GM06990 (cell line): ENCODE measurements at regions not wholly inside any gene's neighbourhood (a gene's known extent, or its start where the extent isn't known, plus 50 kb on each side); places are given as distances from the start of the nearest gene placed in this dataset.

Experiments used
- DNase-seq: peaks from one replicate; pipeline ENCODE4 v3.0.0-alpha.2; 2011; ENCODE audit not compliant: insufficient read length; ENCODE audit errors: extremely low read depth
- H3K27me3 ChIP-seq: replicated peaks from 2 replicates; pipeline ENCODE4 v1.6.0; 2011; ENCODE audit warnings: low read length; ENCODE audit not compliant: control insufficient read depth, insufficient read depth
- H3K36me3 ChIP-seq: 2 replicates; pipeline ENCODE4 v1.5.1; 2011; ENCODE audit warnings: low read length; ENCODE audit not compliant: control insufficient read depth, insufficient read depth
- H3K4me3 ChIP-seq: replicated peaks from 2 replicates; pipeline ENCODE4 v1.5.1; 2011; ENCODE audit warnings: low read depth, mild to moderate bottlenecking, control low read depth, low read length
- TF ChIP-seq, protein P1 (sequence below): IDR thresholded peaks from 2 replicates; pipeline ENCODE4 v1.5.1; 2011; ENCODE audit warnings: low read length, control low read depth, mild to moderate bottlenecking, inconsistent platforms; ENCODE audit not compliant: insufficient read depth, poor library complexity, severe bottlenecking

DNA sequence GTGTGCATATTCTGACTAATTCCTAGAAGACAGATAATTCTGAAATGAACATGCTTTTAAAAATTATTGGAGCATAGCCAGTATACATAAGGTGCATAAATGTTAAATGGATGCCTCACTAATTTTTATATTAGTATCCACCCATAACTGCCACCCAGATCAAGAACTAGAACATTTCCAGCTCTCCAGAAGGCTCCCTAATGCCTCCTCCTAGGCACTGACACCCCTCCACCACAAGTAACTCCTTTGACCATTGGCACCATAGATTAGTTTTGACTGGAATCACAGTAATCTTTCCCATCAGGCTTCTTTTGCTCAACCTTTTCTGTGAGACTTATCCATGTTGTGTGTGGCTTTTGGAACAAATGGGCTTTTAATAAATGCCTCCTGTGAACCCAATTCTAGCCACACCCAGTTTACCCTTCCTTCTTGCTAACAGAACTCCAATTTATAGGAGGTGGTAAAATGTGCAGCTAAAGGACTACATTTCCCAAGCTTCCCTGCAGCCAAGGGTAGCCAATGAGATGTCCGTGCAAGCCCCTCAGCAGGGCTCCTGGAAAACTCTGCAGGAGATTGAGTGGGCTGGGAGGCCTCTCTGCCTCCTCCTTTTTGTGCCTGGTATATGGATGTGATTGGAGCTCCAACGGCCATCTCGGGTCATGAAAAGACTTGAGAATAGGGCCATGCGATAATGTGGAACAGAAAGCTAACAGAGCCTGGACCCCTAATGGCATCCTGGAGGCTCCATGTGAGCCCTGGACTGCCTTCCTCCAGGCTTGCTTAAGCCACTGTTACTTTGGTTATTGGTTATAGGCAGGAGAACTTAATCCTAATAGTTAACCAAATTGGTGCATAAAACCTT is 322.6 kb upstream of the TLE3 start:
- H3K36me3 ChIP-seq = no peaks in the 10 kb centered on the region
- DNase-seq = no peak
- H3K27me3 ChIP-seq = peaks cover 3% of the 10 kb centered on the region; the same call in 1 of the 2 replicates
- H3K4me3 ChIP-seq = no peak overlapping the region
- TF ChIP-seq, protein P1, sequence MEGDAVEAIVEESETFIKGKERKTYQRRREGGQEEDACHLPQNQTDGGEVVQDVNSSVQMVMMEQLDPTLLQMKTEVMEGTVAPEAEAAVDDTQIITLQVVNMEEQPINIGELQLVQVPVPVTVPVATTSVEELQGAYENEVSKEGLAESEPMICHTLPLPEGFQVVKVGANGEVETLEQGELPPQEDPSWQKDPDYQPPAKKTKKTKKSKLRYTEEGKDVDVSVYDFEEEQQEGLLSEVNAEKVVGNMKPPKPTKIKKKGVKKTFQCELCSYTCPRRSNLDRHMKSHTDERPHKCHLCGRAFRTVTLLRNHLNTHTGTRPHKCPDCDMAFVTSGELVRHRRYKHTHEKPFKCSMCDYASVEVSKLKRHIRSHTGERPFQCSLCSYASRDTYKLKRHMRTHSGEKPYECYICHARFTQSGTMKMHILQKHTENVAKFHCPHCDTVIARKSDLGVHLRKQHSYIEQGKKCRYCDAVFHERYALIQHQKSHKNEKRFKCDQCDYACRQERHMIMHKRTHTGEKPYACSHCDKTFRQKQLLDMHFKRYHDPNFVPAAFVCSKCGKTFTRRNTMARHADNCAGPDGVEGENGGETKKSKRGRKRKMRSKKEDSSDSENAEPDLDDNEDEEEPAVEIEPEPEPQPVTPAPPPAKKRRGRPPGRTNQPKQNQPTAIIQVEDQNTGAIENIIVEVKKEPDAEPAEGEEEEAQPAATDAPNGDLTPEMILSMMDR = no peak

DNA sequence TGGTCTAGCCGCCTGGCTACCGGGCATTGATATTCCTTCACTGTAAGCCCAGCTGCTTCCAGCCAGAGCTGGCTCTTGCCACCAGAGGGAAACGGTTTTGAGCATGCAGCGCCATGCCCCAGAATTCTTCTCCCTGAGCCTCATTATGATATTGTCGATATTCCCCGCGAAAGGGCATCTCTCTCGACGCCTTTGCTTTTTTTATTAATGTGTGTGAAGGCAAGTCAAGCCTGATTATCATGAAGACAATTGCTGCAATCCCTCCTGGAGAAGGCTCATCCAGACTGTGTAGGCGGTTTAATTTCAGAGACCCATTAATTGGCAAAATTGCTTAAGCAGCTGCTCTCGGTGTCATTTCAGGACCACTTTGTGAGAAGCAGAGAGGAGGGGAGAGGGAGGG is 321.2 kb upstream of the TLE3 start:
- Histone ChIP-seq H3K4me3 (no peak overlapping the region), H3K27me3 (peaks cover 1% of the 10 kb centered on the region; the same call in 1 of the 2 replicates), H3K36me3 (no peaks in the 10 kb centered on the region)
- DNase-seq = no peak
- TF ChIP-seq, protein P1 = no peak

DNA sequence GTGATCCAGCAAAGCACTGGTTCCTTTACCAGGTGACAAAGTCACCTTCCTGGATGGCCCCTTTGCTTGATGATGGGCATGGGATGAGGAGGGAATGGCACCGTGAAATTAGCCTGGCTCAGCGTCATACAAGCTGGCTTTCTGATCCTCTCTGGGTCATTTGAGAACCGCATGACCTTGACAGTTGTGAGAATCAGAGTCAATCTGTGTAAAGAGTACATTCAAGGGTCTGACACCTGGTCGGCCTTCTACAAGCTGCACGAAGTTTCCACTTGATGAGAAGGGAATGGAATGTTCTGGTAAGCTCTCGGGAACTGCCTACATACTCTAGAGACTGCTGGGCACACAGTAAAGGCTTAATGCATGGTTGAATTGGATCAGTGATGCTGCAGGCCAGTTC is 319.8 kb upstream of the TLE3 start:
- Histone ChIP-seq H3K36me3 (no peaks in the 10 kb centered on the region), H3K27me3 (peaks cover 1% of the 10 kb centered on the region; the same call in 1 of the 2 replicates), H3K4me3 (no peak overlapping the region)
- no peak for DNase-seq
- TF ChIP-seq, protein P1 = no peak

DNA sequence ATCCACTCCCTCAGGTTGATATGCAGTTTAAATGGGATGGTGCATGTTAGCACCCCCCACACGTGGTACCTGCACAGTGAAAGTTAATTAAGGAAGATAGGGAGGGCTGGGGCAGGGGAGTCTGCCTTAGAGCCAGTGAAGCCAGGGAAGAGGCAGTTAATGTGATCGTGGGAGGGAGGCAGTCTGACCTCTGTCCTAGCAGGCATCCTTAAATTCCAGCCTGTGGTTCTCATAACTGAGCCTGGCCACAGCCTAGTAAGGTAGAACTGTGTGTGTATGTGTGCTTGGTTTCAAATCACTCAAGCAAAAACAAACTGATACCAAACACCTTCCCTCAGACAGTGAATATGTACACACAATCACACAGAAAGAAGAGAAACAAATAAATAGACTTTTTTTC is 319.1 kb upstream of the TLE3 start:
- no peak for DNase-seq
- TF ChIP-seq, protein P1 = no peak
- Histone ChIP-seq H3K27me3 (peaks cover 1% of the 10 kb centered on the region; the same call in 1 of the 2 replicates), H3K4me3 (no peak overlapping the region), H3K36me3 (no peaks in the 10 kb centered on the region)

DNA sequence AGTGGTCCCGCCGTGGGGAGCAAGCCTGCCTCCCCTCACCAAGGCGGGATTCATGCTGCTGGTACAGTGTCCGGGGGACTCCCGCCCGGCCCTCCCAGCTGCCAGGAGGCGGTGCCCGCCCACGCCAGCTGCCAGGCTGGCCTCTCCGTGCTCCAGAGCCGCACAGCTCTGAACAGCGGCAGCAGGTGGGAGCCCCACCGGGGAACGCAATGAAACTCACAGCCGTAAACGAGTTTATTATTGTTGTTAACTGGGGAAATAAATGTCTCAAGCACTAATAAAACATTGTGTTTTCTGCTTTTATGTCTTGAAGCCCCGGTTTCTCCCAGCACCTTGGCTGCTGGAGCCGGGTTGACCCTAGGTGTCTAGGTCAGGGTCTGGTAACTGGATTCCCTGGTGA is 317.7 kb upstream of the TLE3 start:
- DNase-seq = no peak
- no peaks in the 10 kb centered on the region for H3K36me3 ChIP-seq
- no peak overlapping the region for H3K4me3 ChIP-seq
- TF ChIP-seq, protein P1 = no peak
- H3K27me3 ChIP-seq = peaks cover 1% of the 10 kb centered on the region; the same call in 1 of the 2 replicates

DNA sequence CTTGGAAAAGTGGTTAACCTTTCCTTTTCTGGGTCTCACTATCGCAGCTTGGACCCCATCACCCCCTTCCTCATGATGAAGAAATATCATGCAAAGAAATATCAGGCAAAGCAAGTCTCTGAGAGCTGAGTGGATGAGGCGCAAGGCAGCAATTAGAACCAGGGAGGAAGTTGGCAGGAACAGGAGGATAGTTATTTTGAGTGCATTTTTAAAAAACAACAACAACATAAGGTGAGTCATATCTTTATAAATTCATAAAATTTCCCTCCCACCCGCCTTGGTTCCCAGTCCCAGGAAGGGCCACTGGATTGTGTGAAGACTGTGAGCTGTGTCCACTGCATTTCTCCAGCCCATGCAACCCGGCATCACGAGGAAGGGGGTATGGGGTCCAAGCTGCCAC is 316.9 kb upstream of the TLE3 start:
- TF ChIP-seq, protein P1 = no peak
- Histone ChIP-seq H3K27me3 (peaks cover 1% of the 10 kb centered on the region; the same call in 1 of the 2 replicates), H3K4me3 (no peak overlapping the region), H3K36me3 (no peaks in the 10 kb centered on the region)
- DNase-seq = no peak
